NCI-H2029 treated with DMSO at 0.1 percent for 48 hours (cell line): ENCODE measurements at regions not wholly inside any gene's neighbourhood (a gene's known extent, or its start where the extent isn't known, plus 50 kb on each side); places are given as distances from the start of the nearest gene placed in this dataset.

ENCODE experiments used
- DNase-seq: peaks from one replicate; lab custom pipeline; 2025; lab: John Stamatoyannopoulos, UW

- no peak for DNase-seq
Measured at GRCh38 chr15:79230766-79231165, 51.8 kb upstream of the ANKRD34C start.

GRCh38 chr15:79222808-79223207, 59.7 kb upstream of the ANKRD34C start:
- no peak for DNase-seq

GRCh38 chr15:79221696-79222095, 60.8 kb upstream of the ANKRD34C start:
- no peak for DNase-seq

- no peak for DNase-seq
Measured at GRCh38 chr15:79219393-79220056, 63.0 kb upstream of the ANKRD34C start.

- DNase-seq = no peak
Measured at GRCh38 chr15:79218588-79219200, 63.8 kb upstream of the ANKRD34C start.

- no peak for DNase-seq
Measured at GRCh38 chr15:79213650-79214049, 68.9 kb upstream of the ANKRD34C start.

- DNase-seq = no peak
Measured at GRCh38 chr15:79212589-79213157, 69.8 kb upstream of the ANKRD34C start.

- no peak for DNase-seq
Measured at GRCh38 chr15:79211481-79211880, 71.0 kb upstream of the ANKRD34C start.

GRCh38 chr15:79209690-79210089, 72.8 kb upstream of the ANKRD34C start:
- DNase-seq = no peak

- DNase-seq = no peak
Measured at GRCh38 chr15:79209116-79209515, 73.4 kb upstream of the ANKRD34C start.

- no peak for DNase-seq
Measured at GRCh38 chr15:79208179-79208578, 74.3 kb upstream of the ANKRD34C start.

GRCh38 chr15:79206940-79207339, 75.6 kb upstream of the ANKRD34C start:
- no peak for DNase-seq

GRCh38 chr15:79204886-79205675, 77.4 kb upstream of the ANKRD34C start:
- DNase-seq = no peak

GRCh38 chr15:79198461-79198860, 84.1 kb upstream of the ANKRD34C start:
- DNase-seq = no peak

- no peak for DNase-seq
Measured at GRCh38 chr15:79197285-79197684, 85.2 kb upstream of the ANKRD34C start.

GRCh38 chr15:79195802-79196201, 86.7 kb upstream of the ANKRD34C start:
- no peak for DNase-seq

GRCh38 chr15:79195239-79195638, 87.3 kb upstream of the ANKRD34C start:
- no peak for DNase-seq

- DNase-seq = no peak
Measured at GRCh38 chr15:79194386-79194785, 88.1 kb upstream of the ANKRD34C start.

GRCh38 chr15:79193549-79193948, 89.0 kb upstream of the ANKRD34C start:
- no peak for DNase-seq

GRCh38 chr15:79193103-79193502, 89.4 kb upstream of the ANKRD34C start:
- DNase-seq = no peak

- no peak for DNase-seq
Measured at GRCh38 chr15:79192462-79193036, 90.0 kb upstream of the ANKRD34C start.

- no peak for DNase-seq
Measured at GRCh38 chr15:79190093-79190492, 92.4 kb upstream of the ANKRD34C start.
